Fibroblast of mammary gland (primary cell): ENCODE measurements at regions not wholly inside any gene's neighbourhood (a gene's known extent, or its start where the extent isn't known, plus 50 kb on each side); places are given as distances from the start of the nearest gene placed in this dataset.

Source experiments
- DNase-seq: peaks from one replicate; pipeline ENCODE4 v3.0.0-alpha.2; 2010; ENCODE audit warnings: low read depth
- H3K4me3 ChIP-seq: 2 replicates; pipeline ENCODE4 v1.5.1; 2011; ENCODE audit warnings: low read depth, mild to moderate bottlenecking, low read length, moderate library complexity; ENCODE audit not compliant: control insufficient read depth
- CTCF ChIP-seq: conservative IDR thresholded peaks from 2 replicates; pipeline ENCODE4 v1.5.1; 2011; ENCODE audit warnings: low read depth, low read length, inconsistent platforms; ENCODE audit not compliant: control insufficient read depth, insufficient read depth

DNA sequence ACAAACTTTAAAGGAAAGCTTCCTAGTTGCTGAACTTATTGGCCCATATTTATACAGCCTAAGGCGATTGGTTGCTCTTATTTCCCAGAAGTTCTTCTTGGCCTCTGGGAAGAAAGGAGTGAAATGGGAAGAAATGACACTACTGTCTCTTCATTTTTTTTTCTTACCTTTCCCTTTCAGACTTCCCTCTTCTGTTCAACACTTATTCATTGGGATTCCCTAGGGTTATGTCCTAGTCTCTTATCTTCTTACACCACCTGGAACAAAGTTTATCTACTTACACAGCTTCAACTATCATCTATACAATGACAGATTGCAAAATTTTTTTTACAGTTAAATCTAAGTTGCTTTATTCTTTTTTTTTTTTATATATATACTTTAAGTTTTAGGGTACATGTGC is 68.0 kb downstream of the SNX12 start:
- H3K4me3 ChIP-seq: no peak overlapping the region
- no peak for DNase-seq
- no peak for TF ChIP-seq CTCF

GRCh38 chrX:70998411-70999027 is 67.6 kb upstream of the SLC7A3 start:
- peak; percentile 24 for TF ChIP-seq CTCF
- peak; percentile 46 for DNase-seq
- no peak overlapping the region for H3K4me3 ChIP-seq

- no peak for DNase-seq
- TF ChIP-seq CTCF: no peak
- no peak overlapping the region for H3K4me3 ChIP-seq
Observed at GRCh38 chrX:70995338-70995737, 64.4 kb upstream of the SLC7A3 start.

GRCh38 chrX:70988425-70988824 is 57.5 kb upstream of the SLC7A3 start:
- DNase-seq: no peak
- no peak for TF ChIP-seq CTCF
- no peak overlapping the region for H3K4me3 ChIP-seq
